ENCODE measurements at regions not wholly inside any gene's neighbourhood (a gene's known extent, or its start where the extent isn't known, plus 50 kb on each side); places are given as distances from the start of the nearest gene placed in this dataset.

GRCh38 chr3:166223120-166223519 lies 385.9 kb upstream of the BCHE start:
- Histone ChIP-seq H3K4me1 (ENCODE audit: control insufficient read depth, extremely low read depth, insufficient read depth, low read length) (no peaks in the 10 kb centered on the region), H3K79me2 (ENCODE audit: control insufficient read depth, insufficient read depth, low read length) (no peaks in the 10 kb centered on the region), H3K36me3 (ENCODE audit: control insufficient read depth, insufficient read depth, low read length) (no peaks in the 10 kb centered on the region), H2AFZ (ENCODE audit: low read length) (no peak overlapping the region), H3K4me3 (replicated peaks in 1 of 4; ENCODE audit: control extremely low read depth in 1 of 4, insufficient read depth in 1 of 4, low read depth in 3 of 4, low read length in 4 of 4) (no peak overlapping the region), H3K4me2 (ENCODE audit: extremely low read depth, insufficient read depth, low read length) (no peak overlapping the region), H4K20me1 (ENCODE audit: control insufficient read depth, extremely low read depth, insufficient read depth, low read length) (no peaks in the 10 kb centered on the region), H3K9me3 (ENCODE audit: control insufficient read depth, insufficient read depth, low read depth, low read length) (no peaks in the 10 kb centered on the region), H3K27me3 (ENCODE audit: control insufficient read depth, insufficient read depth, low read length) (no peaks in the 10 kb centered on the region), H3K27ac (ENCODE audit: insufficient read depth, low read length) (no peak overlapping the region), H3K9ac (ENCODE audit: insufficient read depth, low read length) (no peak overlapping the region)
- no peak for TF ChIP-seq EZH2 (IDR thresholded peaks at IDR 0.05; ENCODE audit: low read length, missing control alignments)
- TF ChIP-seq CTCF (conservative IDR thresholded peaks at IDR 0.05 in 1 of 2, IDR thresholded peaks at IDR 0.05 in 1 of 2; ENCODE audit: low read depth in 1 of 2, low read length in 2 of 2): no peak
- DNase-seq (ENCODE audit: low read depth in 2 of 2): no peak

GRCh38 chr3:166211451-166211850 lies 374.2 kb upstream of the BCHE start:
- Histone ChIP-seq H4K20me1 (ENCODE audit: control insufficient read depth, extremely low read depth, insufficient read depth, low read length) (no peaks in the 10 kb centered on the region), H3K4me2 (ENCODE audit: extremely low read depth, insufficient read depth, low read length) (no peak overlapping the region), H2AFZ (ENCODE audit: low read length) (no peak overlapping the region), H3K27ac (ENCODE audit: insufficient read depth, low read length) (no peak overlapping the region), H3K4me1 (ENCODE audit: control insufficient read depth, extremely low read depth, insufficient read depth, low read length) (no peaks in the 10 kb centered on the region), H3K79me2 (ENCODE audit: control insufficient read depth, insufficient read depth, low read length) (no peaks in the 10 kb centered on the region), H3K36me3 (ENCODE audit: control insufficient read depth, insufficient read depth, low read length) (no peaks in the 10 kb centered on the region), H3K9ac (ENCODE audit: insufficient read depth, low read length) (no peak overlapping the region), H3K9me3 (ENCODE audit: control insufficient read depth, insufficient read depth, low read depth, low read length) (no peaks in the 10 kb centered on the region), H3K4me3 (replicated peaks in 1 of 4; ENCODE audit: control extremely low read depth in 1 of 4, insufficient read depth in 1 of 4, low read depth in 3 of 4, low read length in 4 of 4) (no peak overlapping the region), H3K27me3 (ENCODE audit: control insufficient read depth, insufficient read depth, low read length) (no peaks in the 10 kb centered on the region)
- no peak for DNase-seq (ENCODE audit: low read depth in 2 of 2)
- TF ChIP-seq EZH2 (IDR thresholded peaks at IDR 0.05; ENCODE audit: low read length, missing control alignments): no peak
- no peak for TF ChIP-seq CTCF (conservative IDR thresholded peaks at IDR 0.05 in 1 of 2, IDR thresholded peaks at IDR 0.05 in 1 of 2; ENCODE audit: low read depth in 1 of 2, low read length in 2 of 2)

- Histone ChIP-seq H3K9me3 (ENCODE audit: control insufficient read depth, insufficient read depth, low read depth, low read length) (no peaks in the 10 kb centered on the region), H3K4me2 (ENCODE audit: extremely low read depth, insufficient read depth, low read length) (no peak overlapping the region)
- TF ChIP-seq EZH2 (IDR thresholded peaks at IDR 0.05; ENCODE audit: low read length, missing control alignments) (no peak), CTCF (conservative IDR thresholded peaks at IDR 0.05 in 1 of 2, IDR thresholded peaks at IDR 0.05 in 1 of 2; ENCODE audit: low read depth in 1 of 2, low read length in 2 of 2) (no peak)
Measured at GRCh38 chr3:166209701-166210100, 372.5 kb upstream of the BCHE start.

More at GRCh38 chr3:166209701-166210100, 372.5 kb upstream of the BCHE start:
- H3K79me2 ChIP-seq (ENCODE audit: control insufficient read depth, insufficient read depth, low read length): no peaks in the 10 kb centered on the region
- no peaks in the 10 kb centered on the region for H3K27me3 ChIP-seq (ENCODE audit: control insufficient read depth, insufficient read depth, low read length)
- H4K20me1 ChIP-seq (ENCODE audit: control insufficient read depth, extremely low read depth, insufficient read depth, low read length): no peaks in the 10 kb centered on the region
- no peaks in the 10 kb centered on the region for H3K36me3 ChIP-seq (ENCODE audit: control insufficient read depth, insufficient read depth, low read length)
- no peak overlapping the region for H3K27ac ChIP-seq (ENCODE audit: insufficient read depth, low read length)
- no peak overlapping the region for H3K4me3 ChIP-seq (replicated peaks in 1 of 4; ENCODE audit: control extremely low read depth in 1 of 4, insufficient read depth in 1 of 4, low read depth in 3 of 4, low read length in 4 of 4)
- H3K9ac ChIP-seq (ENCODE audit: insufficient read depth, low read length): no peak overlapping the region
- no peak for DNase-seq (ENCODE audit: low read depth in 2 of 2)
- no peak overlapping the region for H2AFZ ChIP-seq (ENCODE audit: low read length)
- H3K4me1 ChIP-seq (ENCODE audit: control insufficient read depth, extremely low read depth, insufficient read depth, low read length): no peaks in the 10 kb centered on the region
